HPDE6-E6E7 (cell line): ENCODE measurements at regions not wholly inside any gene's neighbourhood (a gene's known extent, or its start where the extent isn't known, plus 50 kb on each side); places are given as distances from the start of the nearest gene placed in this dataset.
"Not testable (repeated sequence)": the region's sequence is repeated elsewhere in the genome, so short reads cannot be mapped to it uniquely, and the experiment has no call there.

Source experiments
- DNase-seq: peaks from one replicate; pipeline ENCODE4 v3.0.0; 2011; ENCODE audit warnings: missing footprints; ENCODE audit errors: extremely low spot score

- no peak for DNase-seq
Observed at GRCh38 chr22:35183917-35184316, 73.4 kb upstream of the HMGXB4 start.

- DNase-seq = no peak
Observed at GRCh38 chr22:35186492-35186891, 70.8 kb upstream of the HMGXB4 start.

GRCh38 chr22:35188930-35189329 lies 68.4 kb upstream of the HMGXB4 start:
- DNase-seq = not testable (repeated sequence)

GRCh38 chr22:35189559-35189958 lies 67.7 kb upstream of the HMGXB4 start:
- DNase-seq = no peak

- DNase-seq = no peak
Observed at GRCh38 chr22:35191412-35191811, 65.9 kb upstream of the HMGXB4 start.

- no peak for DNase-seq
Observed at GRCh38 chr22:35192129-35192918, 65.0 kb upstream of the HMGXB4 start.

GRCh38 chr22:35195226-35195625 lies 62.1 kb upstream of the HMGXB4 start:
- DNase-seq = no peak

- DNase-seq = no peak
Observed at GRCh38 chr22:35195821-35196220, 61.5 kb upstream of the HMGXB4 start.

- no peak for DNase-seq
Observed at GRCh38 chr22:35197071-35197470, 60.2 kb upstream of the HMGXB4 start.

GRCh38 chr22:35197886-35198285 lies 59.4 kb upstream of the HMGXB4 start:
- DNase-seq = no peak

GRCh38 chr22:35198738-35199137 lies 58.6 kb upstream of the HMGXB4 start:
- no peak for DNase-seq

- no peak for DNase-seq
Observed at GRCh38 chr22:35202376-35202775, 54.9 kb upstream of the HMGXB4 start.

GRCh38 chr22:35203583-35203982 lies 53.7 kb upstream of the HMGXB4 start:
- no peak for DNase-seq

- DNase-seq = no peak
Observed at GRCh38 chr22:35204807-35205775, 52.2 kb upstream of the HMGXB4 start.

- DNase-seq = no peak
Observed at GRCh38 chr22:35205961-35206360, 51.3 kb upstream of the HMGXB4 start.

GRCh38 chr22:35206889-35207288 lies 50.4 kb upstream of the HMGXB4 start:
- DNase-seq = no peak
